ENCODE measurements at regions not wholly inside any gene's neighbourhood (a gene's known extent, or its start where the extent isn't known, plus 50 kb on each side); places are given as distances from the start of the nearest gene placed in this dataset.

GRCh38 chr1:191589536-191589935 is 568.7 kb upstream of the RGS18 start:
- Histone ChIP-seq H3K36me3 (no peaks in the 10 kb centered on the region), H3K4me3 (no peak overlapping the region), H3K27me3 (no peaks in the 10 kb centered on the region), H3K4me1 (peaks cover 0 to 15% (median 3%) of the 10 kb centered on the region in 4 donors), H3K27ac (replicated peaks in 1 of 4) (no peak overlapping the region), H3K9me3 (peaks cover 0 to under 1% (median 0%) of the 10 kb centered on the region in 4 donors)
- TF ChIP-seq CTCF (IDR thresholded peaks at IDR 0.05): no peak
- 95% methylated on average over 4 of the region's 4 CpGs for WGBS
- no peak for DNase-seq (ENCODE audit: extremely low spot score)
- intact Hi-C loops (cut with DNase I): no loop called here

GRCh38 chr1:191590578-191590977 is 567.7 kb upstream of the RGS18 start:
- TF ChIP-seq POLR2AphosphoS5 (IDR thresholded peaks at IDR 0.05): no peak
- no peak for TF ChIP-seq EP300 (IDR thresholded peaks at IDR 0.05)
- TF ChIP-seq POLR2A (IDR thresholded peaks at IDR 0.05; ENCODE audit: low read depth): no peak
- no peak for TF ChIP-seq CTCF (IDR thresholded peaks at IDR 0.05)
- Histone ChIP-seq H3K27me3 (no peaks in the 10 kb centered on the region), H3K9me3 (no peaks in the 10 kb centered on the region), H3K36me3 (no peaks in the 10 kb centered on the region), H3K27ac (replicated peaks in 1 of 4) (no peak overlapping the region), H3K4me1 (peaks cover 0 to 15% (median 3%) of the 10 kb centered on the region in 4 donors), H3K4me3 (no peak overlapping the region)
- intact Hi-C loops (cut with DNase I): no loop called here
- WGBS: 73% methylated on average over 3 of the region's 3 CpGs
- no peak for DNase-seq (ENCODE audit: extremely low spot score)

- peaks cover 0 to 15% (median 3%) of the 10 kb centered on the region in 4 donors for H3K4me1 ChIP-seq
- H3K27ac ChIP-seq (replicated peaks in 1 of 4): no peak overlapping the region
- H3K4me3 ChIP-seq: no peak overlapping the region
- H3K27me3 ChIP-seq: no peaks in the 10 kb centered on the region
- no peaks in the 10 kb centered on the region for H3K9me3 ChIP-seq
- no peaks in the 10 kb centered on the region for H3K36me3 ChIP-seq
- WGBS: 86% methylated on average over 1 of the region's 1 CpG
- intact Hi-C loops (cut with DNase I): no loop called here
- DNase-seq (ENCODE audit: extremely low spot score): no peak
- TF ChIP-seq POLR2A (IDR thresholded peaks at IDR 0.05; ENCODE audit: low read depth) (no peak), EP300 (IDR thresholded peaks at IDR 0.05) (no peak), CTCF (IDR thresholded peaks at IDR 0.05) (no peak), POLR2AphosphoS5 (IDR thresholded peaks at IDR 0.05) (no peak)
Observed at GRCh38 chr1:191592039-191592438, 566.2 kb upstream of the RGS18 start.

- Histone ChIP-seq H3K4me1 (peaks cover 0 to 15% (median 3%) of the 10 kb centered on the region in 4 donors), H3K27me3 (no peaks in the 10 kb centered on the region), H3K9me3 (no peaks in the 10 kb centered on the region), H3K4me3 (no peak overlapping the region), H3K27ac (replicated peaks in 1 of 4) (no peak overlapping the region), H3K36me3 (no peaks in the 10 kb centered on the region)
- intact Hi-C loops (cut with DNase I): no loop called here
- no peak for DNase-seq (ENCODE audit: extremely low spot score)
- WGBS: 44% methylated on average over 2 of the region's 2 CpGs
- TF ChIP-seq POLR2AphosphoS5 (IDR thresholded peaks at IDR 0.05): no peak
- TF ChIP-seq CTCF (IDR thresholded peaks at IDR 0.05): no peak
Observed at GRCh38 chr1:191592907-191593306, 565.4 kb upstream of the RGS18 start.

- Histone ChIP-seq H3K36me3 (no peaks in the 10 kb centered on the region), H3K27ac (replicated peaks in 1 of 4) (no peak overlapping the region), H3K4me1 (peaks cover 0 to 15% (median 3%) of the 10 kb centered on the region in 4 donors), H3K4me3 (no peak overlapping the region), H3K27me3 (no peaks in the 10 kb centered on the region), H3K9me3 (no peaks in the 10 kb centered on the region)
- intact Hi-C loops (cut with DNase I): no loop called here
- DNase-seq (ENCODE audit: extremely low spot score): no peak
- WGBS: 98% methylated on average over 3 of the region's 3 CpGs
- no peak for TF ChIP-seq POLR2A (IDR thresholded peaks at IDR 0.05; ENCODE audit: low read depth)
- TF ChIP-seq POLR2AphosphoS5 (IDR thresholded peaks at IDR 0.05): no peak
- TF ChIP-seq CTCF (IDR thresholded peaks at IDR 0.05): no peak
- no peak for TF ChIP-seq EP300 (IDR thresholded peaks at IDR 0.05)
Observed at GRCh38 chr1:191595170-191595569, 563.1 kb upstream of the RGS18 start.
